HL-60 (cell line): ENCODE measurements at regions not wholly inside any gene's neighbourhood (a gene's known extent, or its start where the extent isn't known, plus 50 kb on each side); places are given as distances from the start of the nearest gene placed in this dataset.

Source experiments
- DNase-seq, 2 experiments: peaks; one replicate each; pipeline ENCODE4 v3.0.0-alpha.2; 2010 to 2020; ENCODE audit warnings: low read depth in 1 of 2, low spot score in 1 of 2
- H3K27ac ChIP-seq: fragments of 250-450 bp; sonication (Bioruptor Pico); replicated peaks from 2 replicates; pipeline ENCODE4 v1.5.1; 2020; ENCODE audit warnings: mild to moderate bottlenecking, moderate library complexity
- H3K27me3 ChIP-seq: fragments of 250-450 bp; sonication (Bioruptor Pico); 2 replicates; pipeline ENCODE4 v1.5.1; 2021; ENCODE audit warnings: mild to moderate bottlenecking, moderate library complexity; ENCODE audit not compliant: insufficient read depth, poor library complexity, severe bottlenecking
- H3K4me3 ChIP-seq: replicated peaks from 2 replicates; pipeline ENCODE4 v1.5.1; 2011; ENCODE audit warnings: mild to moderate bottlenecking, control low read depth, low read length; ENCODE audit not compliant: insufficient read depth
- CTCF ChIP-seq: IDR thresholded peaks from one replicate; pipeline ENCODE4 v1.5.1; 2011; ENCODE audit warnings: low read length, control low read depth, inconsistent platforms; ENCODE audit not compliant: insufficient read depth
- GABPA ChIP-seq: IDR thresholded peaks from 2 replicates; pipeline ENCODE4 v1.6.1; 2012; ENCODE audit warnings: low read depth
- POLR2AphosphoS5 ChIP-seq: IDR thresholded peaks from 2 replicates; pipeline ENCODE4 v1.6.1; 2012; ENCODE audit warnings: low read depth
- REST ChIP-seq: IDR thresholded peaks from 2 replicates; pipeline ENCODE4 v1.6.1; 2012; ENCODE audit warnings: low read depth; ENCODE audit not compliant: insufficient replicate concordance
- SPI1 ChIP-seq: IDR thresholded peaks from 2 replicates; pipeline ENCODE4 v1.6.1; 2012; ENCODE audit warnings: low read depth, mild to moderate bottlenecking, borderline replicate concordance

- no peak overlapping the region for H3K4me3 ChIP-seq
- H3K27ac ChIP-seq = no peak overlapping the region
- TF ChIP-seq CTCF (no peak), POLR2AphosphoS5 (no peak), REST (no peak), SPI1 (no peak), GABPA (no peak)
- H3K27me3 ChIP-seq = no peaks in the 10 kb centered on the region
- no peak for DNase-seq
These were observed 270.0 kb upstream of the PABPC4L start for GRCh38 chr4:134471569-134471968.

- TF ChIP-seq CTCF (no peak), SPI1 (no peak), REST (no peak), POLR2AphosphoS5 (no peak), GABPA (no peak)
- DNase-seq = peak in 1 of 2 experiments; percentile 8
- Histone ChIP-seq H3K4me3 (no peak overlapping the region), H3K27ac (no peak overlapping the region), H3K27me3 (no peaks in the 10 kb centered on the region)
These were observed 269.0 kb upstream of the PABPC4L start for GRCh38 chr4:134470544-134470943.

GRCh38 chr4:134465417-134465816 is 263.8 kb upstream of the PABPC4L start:
- DNase-seq = no peak
- no peak overlapping the region for H3K4me3 ChIP-seq
- no peak for TF ChIP-seq GABPA
- TF ChIP-seq CTCF = no peak
- TF ChIP-seq REST = no peak
- no peak for TF ChIP-seq SPI1
- TF ChIP-seq POLR2AphosphoS5 = no peak
- no peaks in the 10 kb centered on the region for H3K27me3 ChIP-seq
- no peak overlapping the region for H3K27ac ChIP-seq
